ENCODE measurements at regions not wholly inside any gene's neighbourhood (a gene's known extent, or its start where the extent isn't known, plus 50 kb on each side); places are given as distances from the start of the nearest gene placed in this dataset.

GRCh38 chr1:57850176-57850940 is 426.5 kb upstream of the DAB1 start:
- no peak for TF ChIP-seq POLR2A (IDR thresholded peaks at IDR 0.05; ENCODE audit: low read depth, low read length)
- TF ChIP-seq POLR2AphosphoS5 (IDR thresholded peaks at IDR 0.05; ENCODE audit: low read depth, low read length): no peak
- TF ChIP-seq TAF1 (IDR thresholded peaks at IDR 0.05; ENCODE audit: low read depth, low read length): no peak
